Vagina (tissue), 2 donors: ENCODE measurements at regions not wholly inside any gene's neighbourhood (a gene's known extent, or its start where the extent isn't known, plus 50 kb on each side); places are given as distances from the start of the nearest gene placed in this dataset.

Experiments
- DNase-seq, 2 donors: peaks; one replicate each; pipeline ENCODE4 v3.0.0-alpha.2; 2017; ENCODE audit errors: extremely low spot score in 2 of 2
- H3K27ac ChIP-seq: fragments of 200-600 bp; sonication (generic); one replicate; pipeline ENCODE4 v1.5.1; 2019
- H3K27me3 ChIP-seq: fragments of 200-600 bp; sonication (generic); one replicate; pipeline ENCODE4 v1.5.1; 2019
- H3K36me3 ChIP-seq, 2 donors: fragments of 200-600 bp; sonication (generic); one replicate each; pipeline ENCODE4 v1.5.1; 2017 to 2019
- H3K4me1 ChIP-seq: fragments of 200-600 bp; sonication (generic); one replicate; pipeline ENCODE4 v1.5.1; 2019
- H3K4me3 ChIP-seq, 2 donors: fragments of 200-600 bp; sonication (generic); 1 replicate in 1 of 2; 2 replicates in 1 of 2; pipeline ENCODE4 v1.5.1; 2016 to 2019
- H3K9me3 ChIP-seq: fragments of 200-600 bp; sonication (generic); one replicate; pipeline ENCODE4 v1.5.1; 2019
- POLR2A ChIP-seq, 2 donors: fragments of 450-650 bp; IDR thresholded peaks; one replicate each; pipeline ENCODE4 v1.6.1; 2017; ENCODE audit warnings: antibody characterized with exemption in 2 of 2, mild to moderate bottlenecking in 2 of 2, moderate library complexity in 2 of 2
- POLR2AphosphoS5 ChIP-seq, 2 donors: sonication (generic); formaldehyde crosslinking; IDR thresholded peaks; one replicate each; pipeline ENCODE4 v1.9.0; 2017; ENCODE audit warnings: antibody characterized with exemption in 2 of 2, mild to moderate bottlenecking in 2 of 2, low read depth in 1 of 2; ENCODE audit not compliant: insufficient read depth in 1 of 2
- intact Hi-C: fragments of 100-400 bp; cut with DNase I; formaldehyde crosslinking; loops from one replicate; pipeline ENCODE4 v1.15.1; 2023
- TF ChIP-seq, protein P1 (sequence below), 3 experiments: fragments of 450-650 bp in 2 of 3; fragments of 200-600 bp in 1 of 3; sonication (generic) in 1 of 3; IDR thresholded peaks; one replicate each; pipeline ENCODE4 v1.5.1; 2017 to 2019; ENCODE audit warnings: antibody characterized with exemption in 3 of 3, mild to moderate bottlenecking in 2 of 3, moderate library complexity in 2 of 3

- peak; percentile 56 to 67 for DNase-seq
- Histone ChIP-seq H3K27ac (no peak overlapping the region), H3K27me3 (no peaks in the 10 kb centered on the region), H3K36me3 (no peaks in the 10 kb centered on the region), H3K4me1 (no peaks in the 10 kb centered on the region), H3K4me3 (no peak overlapping the region), H3K9me3 (no peaks in the 10 kb centered on the region)
- no peak for TF ChIP-seq POLR2AphosphoS5 (IDR thresholded peaks at IDR 0.05; ENCODE audit: insufficient read depth in 1 of 2, low read depth in 1 of 2)
- TF ChIP-seq, protein P1, sequence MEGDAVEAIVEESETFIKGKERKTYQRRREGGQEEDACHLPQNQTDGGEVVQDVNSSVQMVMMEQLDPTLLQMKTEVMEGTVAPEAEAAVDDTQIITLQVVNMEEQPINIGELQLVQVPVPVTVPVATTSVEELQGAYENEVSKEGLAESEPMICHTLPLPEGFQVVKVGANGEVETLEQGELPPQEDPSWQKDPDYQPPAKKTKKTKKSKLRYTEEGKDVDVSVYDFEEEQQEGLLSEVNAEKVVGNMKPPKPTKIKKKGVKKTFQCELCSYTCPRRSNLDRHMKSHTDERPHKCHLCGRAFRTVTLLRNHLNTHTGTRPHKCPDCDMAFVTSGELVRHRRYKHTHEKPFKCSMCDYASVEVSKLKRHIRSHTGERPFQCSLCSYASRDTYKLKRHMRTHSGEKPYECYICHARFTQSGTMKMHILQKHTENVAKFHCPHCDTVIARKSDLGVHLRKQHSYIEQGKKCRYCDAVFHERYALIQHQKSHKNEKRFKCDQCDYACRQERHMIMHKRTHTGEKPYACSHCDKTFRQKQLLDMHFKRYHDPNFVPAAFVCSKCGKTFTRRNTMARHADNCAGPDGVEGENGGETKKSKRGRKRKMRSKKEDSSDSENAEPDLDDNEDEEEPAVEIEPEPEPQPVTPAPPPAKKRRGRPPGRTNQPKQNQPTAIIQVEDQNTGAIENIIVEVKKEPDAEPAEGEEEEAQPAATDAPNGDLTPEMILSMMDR (IDR thresholded peaks at IDR 0.05) = no peak
- TF ChIP-seq POLR2A (IDR thresholded peaks at IDR 0.05) = no peak
- intact Hi-C loops = no loop called here
Measured at GRCh38 chr2:8241317-8241716, 440.5 kb upstream of the ID2 start.

GRCh38 chr2:8242739-8243138, 439.1 kb upstream of the ID2 start:
- TF ChIP-seq POLR2AphosphoS5 (IDR thresholded peaks at IDR 0.05; ENCODE audit: insufficient read depth in 1 of 2, low read depth in 1 of 2) (no peak), POLR2A (IDR thresholded peaks at IDR 0.05) (no peak)
- TF ChIP-seq, protein P1 (IDR thresholded peaks at IDR 0.05) = no peak
- DNase-seq = peak in 1 of 2 donors; percentile 69
- H3K36me3 ChIP-seq = no peaks in the 10 kb centered on the region
- H3K4me1 ChIP-seq = no peaks in the 10 kb centered on the region
- H3K4me3 ChIP-seq = no peak overlapping the region
- H3K9me3 ChIP-seq = no peaks in the 10 kb centered on the region
- H3K27ac ChIP-seq = no peak overlapping the region
- H3K27me3 ChIP-seq = no peaks in the 10 kb centered on the region
- intact Hi-C loops = no loop called here

GRCh38 chr2:8243748-8244400, 438.0 kb upstream of the ID2 start:
- TF ChIP-seq, protein P1 (IDR thresholded peaks at IDR 0.05) = no peak
- TF ChIP-seq POLR2AphosphoS5 (IDR thresholded peaks at IDR 0.05; ENCODE audit: insufficient read depth in 1 of 2, low read depth in 1 of 2) = no peak
- no peak for TF ChIP-seq POLR2A (IDR thresholded peaks at IDR 0.05)
- no peak overlapping the region for H3K4me3 ChIP-seq
- H3K36me3 ChIP-seq = no peaks in the 10 kb centered on the region
- no peaks in the 10 kb centered on the region for H3K9me3 ChIP-seq
- DNase-seq = peak; percentile 29 to 31
- no peaks in the 10 kb centered on the region for H3K4me1 ChIP-seq
- no peak overlapping the region for H3K27ac ChIP-seq
- intact Hi-C loops = no loop called here
- H3K27me3 ChIP-seq = no peaks in the 10 kb centered on the region

- H3K36me3 ChIP-seq = no peaks in the 10 kb centered on the region
- no peaks in the 10 kb centered on the region for H3K4me1 ChIP-seq
- DNase-seq = peak in 1 of 2 donors; percentile 76
- TF ChIP-seq POLR2AphosphoS5 (IDR thresholded peaks at IDR 0.05; ENCODE audit: insufficient read depth in 1 of 2, low read depth in 1 of 2) (no peak), POLR2A (IDR thresholded peaks at IDR 0.05) (no peak)
- TF ChIP-seq, protein P1 (IDR thresholded peaks at IDR 0.05) = no peak
- H3K27me3 ChIP-seq = no peaks in the 10 kb centered on the region
- intact Hi-C loops = no loop called here
- no peak overlapping the region for H3K27ac ChIP-seq
- H3K4me3 ChIP-seq = no peak overlapping the region
- H3K9me3 ChIP-seq = no peaks in the 10 kb centered on the region
Measured at GRCh38 chr2:8244639-8245038, 437.2 kb upstream of the ID2 start.

DNA sequence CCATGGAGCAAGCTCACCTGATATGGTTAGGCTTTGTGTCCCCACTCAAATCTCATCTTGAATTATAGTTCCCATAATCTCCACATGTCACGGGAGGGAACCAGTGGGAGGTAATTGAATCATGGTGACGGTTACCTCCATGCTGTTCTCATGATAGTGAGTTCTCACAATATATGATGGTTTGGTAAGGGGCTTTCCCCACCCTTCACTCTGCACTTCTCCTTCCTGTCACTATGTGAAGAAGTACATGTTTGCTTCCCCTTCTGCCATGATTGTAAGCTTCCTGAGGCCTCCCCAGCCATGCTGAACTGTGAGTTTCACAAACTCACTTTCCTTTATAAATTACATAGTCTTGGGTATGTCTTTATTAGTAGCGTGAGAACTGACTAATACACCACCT, 435.7 kb upstream of the ID2 start:
- peak in 1 of 2 donors; percentile 56 for DNase-seq
- TF ChIP-seq, protein P1 (IDR thresholded peaks at IDR 0.05) = no peak
- TF ChIP-seq POLR2A (IDR thresholded peaks at IDR 0.05) (no peak), POLR2AphosphoS5 (IDR thresholded peaks at IDR 0.05; ENCODE audit: insufficient read depth in 1 of 2, low read depth in 1 of 2) (no peak)
- intact Hi-C loops = no loop called here
- no peaks in the 10 kb centered on the region for H3K27me3 ChIP-seq
- H3K9me3 ChIP-seq = no peaks in the 10 kb centered on the region
- H3K4me1 ChIP-seq = no peaks in the 10 kb centered on the region
- no peak overlapping the region for H3K27ac ChIP-seq
- H3K36me3 ChIP-seq = no peaks in the 10 kb centered on the region
- H3K4me3 ChIP-seq = no peak overlapping the region
